ENCODE measurements at regions not wholly inside any gene's neighbourhood (a gene's known extent, or its start where the extent isn't known, plus 50 kb on each side); places are given as distances from the start of the nearest gene placed in this dataset.

DNA sequence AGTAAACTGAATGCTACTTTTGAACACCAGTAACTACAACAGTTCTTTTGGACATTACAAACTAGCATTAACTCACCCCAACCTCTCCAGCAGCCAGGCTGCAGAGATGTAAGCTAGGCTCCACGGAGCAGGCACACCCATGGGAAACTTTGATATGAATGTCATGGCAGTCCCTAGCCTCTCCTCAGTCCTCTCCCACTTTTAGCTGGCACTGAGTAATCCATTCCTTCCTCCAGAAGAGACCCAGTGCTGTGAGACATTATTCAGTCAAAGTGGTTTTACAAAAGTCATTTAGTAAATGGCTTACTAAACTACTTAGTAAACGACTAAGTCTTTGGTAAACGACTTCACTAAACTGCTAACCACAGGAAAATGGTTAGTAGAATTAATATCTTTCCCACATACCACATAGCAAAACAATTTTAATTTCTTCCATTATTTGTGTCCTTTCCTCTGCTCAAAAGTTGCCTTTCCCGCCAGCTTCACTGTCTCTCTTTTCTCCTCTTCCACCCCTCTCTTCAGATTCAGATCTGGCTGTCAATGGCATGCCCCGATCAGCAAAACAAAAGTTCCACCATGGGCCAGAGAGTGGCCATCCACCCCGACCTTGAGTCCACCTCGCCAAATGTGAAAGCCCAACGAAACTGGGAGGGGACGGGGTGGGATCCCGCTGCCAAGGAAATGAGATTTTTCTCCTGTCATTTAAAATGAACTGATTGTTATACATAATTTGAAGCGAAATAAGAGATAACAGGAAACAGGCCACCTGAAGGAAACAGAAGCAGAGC is 67.5 kb upstream of the TJP1 start:
- TF ChIP-seq, protein P1, sequence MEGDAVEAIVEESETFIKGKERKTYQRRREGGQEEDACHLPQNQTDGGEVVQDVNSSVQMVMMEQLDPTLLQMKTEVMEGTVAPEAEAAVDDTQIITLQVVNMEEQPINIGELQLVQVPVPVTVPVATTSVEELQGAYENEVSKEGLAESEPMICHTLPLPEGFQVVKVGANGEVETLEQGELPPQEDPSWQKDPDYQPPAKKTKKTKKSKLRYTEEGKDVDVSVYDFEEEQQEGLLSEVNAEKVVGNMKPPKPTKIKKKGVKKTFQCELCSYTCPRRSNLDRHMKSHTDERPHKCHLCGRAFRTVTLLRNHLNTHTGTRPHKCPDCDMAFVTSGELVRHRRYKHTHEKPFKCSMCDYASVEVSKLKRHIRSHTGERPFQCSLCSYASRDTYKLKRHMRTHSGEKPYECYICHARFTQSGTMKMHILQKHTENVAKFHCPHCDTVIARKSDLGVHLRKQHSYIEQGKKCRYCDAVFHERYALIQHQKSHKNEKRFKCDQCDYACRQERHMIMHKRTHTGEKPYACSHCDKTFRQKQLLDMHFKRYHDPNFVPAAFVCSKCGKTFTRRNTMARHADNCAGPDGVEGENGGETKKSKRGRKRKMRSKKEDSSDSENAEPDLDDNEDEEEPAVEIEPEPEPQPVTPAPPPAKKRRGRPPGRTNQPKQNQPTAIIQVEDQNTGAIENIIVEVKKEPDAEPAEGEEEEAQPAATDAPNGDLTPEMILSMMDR (conservative IDR thresholded peaks at IDR 0.05; ENCODE audit: low read length), result no peak
- no peak for DNase-seq (ENCODE audit: low read depth)
- no peak overlapping the region for H3K4me3 ChIP-seq (ENCODE audit: low read length)

DNA sequence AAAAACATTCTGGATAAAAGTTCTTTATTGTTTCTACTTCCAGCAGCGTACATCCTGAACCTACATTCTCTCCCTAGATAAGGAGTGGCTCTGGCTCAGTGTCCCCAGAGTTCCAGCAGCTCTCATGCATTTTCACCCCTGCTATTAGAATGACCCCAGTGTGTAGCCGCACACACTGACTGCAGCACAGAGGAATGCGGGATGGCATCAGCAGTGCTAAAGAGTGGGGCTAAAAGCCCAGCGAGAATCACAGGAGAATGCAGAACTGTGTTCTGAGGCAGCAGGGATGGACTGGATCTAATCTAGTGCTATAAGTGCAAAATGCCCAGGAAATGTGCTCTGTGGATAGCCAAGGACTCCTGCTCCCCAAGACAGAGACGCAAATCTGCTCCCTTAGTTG is 66.4 kb upstream of the TJP1 start:
- TF ChIP-seq, protein P1 (conservative IDR thresholded peaks at IDR 0.05; ENCODE audit: low read length), result no peak
- H3K4me3 ChIP-seq (ENCODE audit: low read length), result no peak overlapping the region

GRCh38 chr15:29887721-29888120 is 65.5 kb upstream of the TJP1 start:
- TF ChIP-seq, protein P1 (conservative IDR thresholded peaks at IDR 0.05; ENCODE audit: low read length), result no peak
- no peak for DNase-seq (ENCODE audit: low read depth)

More for the DNA sequence above, 66.4 kb upstream of the TJP1 start:
- DNase-seq (ENCODE audit: low read depth), result no peak

DNA sequence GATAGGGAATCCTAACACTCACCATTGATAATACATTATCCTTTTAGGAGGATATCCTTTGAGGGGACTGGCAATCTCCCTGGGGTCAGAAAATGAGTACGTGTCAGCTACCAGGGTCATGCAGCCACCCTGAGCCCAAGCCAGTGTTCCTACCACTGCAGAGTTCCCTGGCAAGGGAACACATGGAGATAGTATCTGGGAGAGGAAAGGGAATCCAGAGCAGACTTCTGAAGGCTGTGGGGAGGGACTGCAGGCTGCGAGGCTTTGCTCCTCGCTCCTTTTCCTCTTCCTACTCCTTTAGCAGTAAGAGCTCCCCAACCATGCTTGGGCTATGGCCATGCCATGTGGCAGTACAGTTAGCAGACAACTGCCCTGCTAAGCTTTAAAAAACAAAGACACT is 62.9 kb upstream of the TJP1 start:
- no peak for DNase-seq (ENCODE audit: low read depth)

More at GRCh38 chr15:29887721-29888120, 65.5 kb upstream of the TJP1 start:
- H3K4me3 ChIP-seq (ENCODE audit: low read length), result no peak overlapping the region

DNA sequence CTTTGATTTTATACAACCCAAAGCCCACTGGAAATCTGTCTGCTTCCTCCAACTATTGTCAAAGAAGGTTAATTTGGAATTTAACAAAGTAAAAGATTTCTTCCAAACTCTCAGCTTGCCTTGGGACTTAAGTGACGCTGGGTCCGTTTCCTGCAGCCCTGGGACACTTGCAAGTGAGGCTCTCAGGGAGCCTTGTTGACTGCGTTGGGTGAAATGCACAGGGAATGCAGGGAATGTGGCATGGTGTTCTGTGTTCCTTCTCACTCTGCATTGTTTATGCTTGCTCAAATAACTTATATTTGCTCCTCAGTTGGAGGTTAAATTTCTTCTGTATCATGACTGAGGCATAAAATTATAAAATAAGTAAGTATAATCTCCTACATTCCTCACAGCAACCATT is 60.9 kb upstream of the TJP1 start:
- no peak for DNase-seq (ENCODE audit: low read depth)
- TF ChIP-seq, protein P1 (conservative IDR thresholded peaks at IDR 0.05; ENCODE audit: low read length), result no peak
- H3K4me3 ChIP-seq (ENCODE audit: low read length), result no peak overlapping the region

More for the DNA sequence above, 62.9 kb upstream of the TJP1 start:
- TF ChIP-seq, protein P1 (conservative IDR thresholded peaks at IDR 0.05; ENCODE audit: low read length), result no peak
- H3K4me3 ChIP-seq (ENCODE audit: low read length), result no peak overlapping the region

- no peak overlapping the region for H3K4me3 ChIP-seq (ENCODE audit: low read length)
- TF ChIP-seq, protein P1 (conservative IDR thresholded peaks at IDR 0.05; ENCODE audit: low read length), result no peak
- no peak for DNase-seq (ENCODE audit: low read depth)
Observed at GRCh38 chr15:29880886-29881285, 58.6 kb upstream of the TJP1 start.

GRCh38 chr15:29880341-29880740 is 58.1 kb upstream of the TJP1 start:
- TF ChIP-seq, protein P1 (conservative IDR thresholded peaks at IDR 0.05; ENCODE audit: low read length), result no peak
- no peak for DNase-seq (ENCODE audit: low read depth)
- no peak overlapping the region for H3K4me3 ChIP-seq (ENCODE audit: low read length)
